GM19468 (cell line): ENCODE measurements at regions not wholly inside any gene's neighbourhood (a gene's known extent, or its start where the extent isn't known, plus 50 kb on each side); places are given as distances from the start of the nearest gene placed in this dataset.

Source experiments
- ATAC-seq: cut with Tn5 transposase; IDR thresholded peaks from one replicate; pipeline ENCODE4 v1.9.1; 2021; ENCODE audit warnings: mild to moderate bottlenecking, moderate library complexity, moderate number of reproducible peaks; ENCODE audit not compliant: unreplicated experiment; ENCODE audit errors: extremely low read depth

DNA sequence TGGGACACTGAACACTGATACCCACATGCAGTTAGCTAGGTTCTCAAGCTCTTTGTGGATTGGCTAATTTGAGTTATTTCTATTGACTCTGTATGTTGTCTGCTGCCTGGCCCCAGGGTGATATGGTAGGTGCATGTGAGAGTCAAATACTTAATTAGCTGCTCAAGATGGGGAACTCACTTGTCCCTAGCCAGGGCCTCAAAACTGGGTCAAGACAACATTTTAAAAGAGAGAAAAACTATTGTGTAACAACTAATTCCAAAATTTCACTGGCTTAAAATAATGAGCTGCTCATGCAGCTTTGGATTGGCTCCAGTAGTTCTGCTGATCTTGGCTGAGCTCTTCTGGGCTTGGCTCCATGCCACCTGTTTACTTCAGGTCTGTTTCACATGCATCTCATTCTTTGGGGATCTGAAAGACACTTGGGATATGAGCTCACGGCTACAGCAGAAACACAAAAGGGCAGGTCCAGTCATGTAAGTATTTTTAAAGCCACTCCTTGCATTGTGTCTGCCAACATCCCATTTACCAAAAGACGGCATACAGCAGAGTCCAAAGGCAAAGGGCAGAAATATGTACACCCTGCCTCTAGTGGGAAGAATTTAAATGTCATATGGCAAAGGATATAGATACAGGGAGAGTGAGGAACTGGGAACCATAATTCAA, 716.8 kb downstream of the SUCLG1 start:
- no peak for ATAC-seq

DNA sequence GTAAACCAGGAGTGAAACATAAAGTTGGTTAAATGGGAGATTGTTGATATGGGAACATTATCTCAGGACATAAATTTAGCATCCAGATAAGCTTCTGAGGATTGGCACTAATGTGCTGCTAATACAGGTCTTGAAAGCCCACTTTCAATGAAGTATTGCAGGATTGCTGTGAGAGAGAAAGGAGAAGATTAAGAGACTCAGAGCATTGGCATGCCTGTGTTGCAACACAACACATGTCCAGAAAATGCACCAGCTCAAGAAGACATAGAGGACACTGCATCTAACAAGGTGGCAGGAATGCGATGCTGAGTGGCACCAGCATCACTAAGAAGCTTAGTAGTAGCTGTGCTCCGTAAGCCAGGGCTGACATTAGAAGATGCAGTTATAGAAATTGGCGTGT, 728.9 kb downstream of the SUCLG1 start:
- no peak for ATAC-seq

DNA sequence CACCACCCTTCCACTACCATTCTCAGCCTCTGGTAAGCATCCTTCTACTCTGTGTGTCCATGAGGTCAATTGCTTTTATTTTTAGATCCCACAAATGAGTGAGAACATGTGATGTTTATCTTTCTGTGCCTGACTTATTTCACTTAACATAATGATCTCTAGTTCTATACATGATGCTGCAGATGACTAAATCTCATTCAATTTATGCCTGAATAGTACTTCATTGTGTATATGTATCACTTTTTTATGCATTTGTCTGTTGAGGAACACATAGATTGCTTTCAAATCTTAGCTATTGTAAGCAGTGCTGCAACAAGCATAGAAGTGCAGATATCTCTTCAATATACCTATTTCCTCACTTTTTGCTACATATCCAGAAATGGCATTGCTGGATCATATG, 733.3 kb downstream of the SUCLG1 start:
- ATAC-seq = no peak

- no peak for ATAC-seq
These were observed 753.9 kb downstream of the SUCLG1 start for GRCh38 chr2:83705146-83705545.

GRCh38 chr2:83703598-83703997, 755.5 kb downstream of the SUCLG1 start:
- no peak for ATAC-seq

DNA sequence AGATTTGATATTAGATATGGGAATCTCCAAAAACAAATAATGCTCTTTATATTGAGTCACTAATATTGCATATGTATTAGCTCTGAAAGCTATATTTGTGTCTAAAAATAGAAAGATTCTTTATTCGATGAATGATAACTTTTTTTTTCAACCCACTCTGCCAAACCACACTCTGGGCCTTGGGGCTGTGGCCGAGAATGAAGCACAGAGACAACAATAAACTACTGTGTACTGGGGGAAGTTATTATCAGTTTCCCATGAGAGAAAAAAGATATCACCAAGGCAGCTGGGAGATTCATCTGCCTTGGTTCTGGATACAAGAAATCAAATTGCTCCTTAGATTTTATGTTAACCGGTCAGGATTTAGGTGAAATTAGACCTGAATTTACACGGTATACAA, 762.2 kb downstream of the SUCLG1 start:
- ATAC-seq = no peak

GRCh38 chr2:83695530-83695929, 763.5 kb downstream of the SUCLG1 start:
- ATAC-seq = no peak

GRCh38 chr2:83695037-83695436, 764.0 kb downstream of the SUCLG1 start:
- no peak for ATAC-seq

DNA sequence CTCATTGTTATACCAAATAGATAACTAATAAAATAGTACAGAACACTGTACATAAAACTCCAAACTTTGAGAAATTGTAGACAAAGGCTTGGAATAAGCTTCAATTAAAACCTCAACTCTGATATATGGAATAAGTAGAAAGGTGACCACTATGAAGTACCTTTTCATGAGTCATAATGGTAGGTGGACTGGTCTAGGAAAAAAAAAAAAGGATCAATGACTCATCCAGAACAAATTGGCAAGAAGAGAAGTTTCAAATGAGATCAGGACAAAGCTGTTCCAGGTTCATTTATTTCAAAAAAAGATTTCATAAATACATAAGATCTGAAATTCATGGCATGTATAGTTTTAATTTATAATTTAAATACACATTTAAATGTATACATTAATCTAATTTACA, 769.7 kb downstream of the SUCLG1 start:
- ATAC-seq = no peak

GRCh38 chr2:83686863-83687262, 772.2 kb downstream of the SUCLG1 start:
- ATAC-seq = no peak

DNA sequence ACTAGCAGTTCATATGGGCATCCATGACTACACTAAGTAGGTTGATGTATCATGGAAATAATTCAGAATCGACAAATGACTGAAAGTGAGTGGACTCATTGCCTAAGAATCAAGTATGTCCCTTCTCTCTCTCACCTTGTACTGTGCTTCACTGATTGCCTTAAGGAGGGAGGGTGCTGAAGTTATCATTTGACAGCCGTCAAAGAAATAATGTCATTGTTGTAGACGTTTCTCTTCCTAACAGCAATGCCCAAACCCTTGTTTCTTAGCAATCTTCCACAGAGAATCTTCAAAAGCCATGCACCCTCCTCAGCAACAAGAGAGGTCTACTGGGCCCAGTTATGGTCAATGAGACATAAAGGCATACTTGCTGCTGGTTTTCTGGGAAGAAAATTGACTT, 785.0 kb downstream of the SUCLG1 start:
- no peak for ATAC-seq

DNA sequence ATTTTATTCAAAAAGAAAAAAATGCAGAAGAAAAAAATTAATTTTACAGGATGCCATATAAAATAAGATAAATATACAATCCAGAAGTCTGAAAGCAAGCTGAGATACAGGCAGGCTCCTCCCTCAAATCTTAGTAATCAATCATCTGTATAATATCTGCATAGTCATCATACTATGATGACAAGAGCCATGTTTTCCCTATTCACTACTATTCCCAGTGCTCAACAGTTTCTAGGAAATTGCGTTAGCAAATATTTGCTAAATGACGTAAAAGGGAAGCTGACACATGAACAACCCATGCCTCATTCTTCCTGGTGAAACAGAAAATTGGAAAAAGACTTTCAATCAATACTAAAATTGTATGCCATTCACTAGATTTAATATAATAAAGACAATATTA, 793.2 kb downstream of the SUCLG1 start:
- ATAC-seq = no peak

DNA sequence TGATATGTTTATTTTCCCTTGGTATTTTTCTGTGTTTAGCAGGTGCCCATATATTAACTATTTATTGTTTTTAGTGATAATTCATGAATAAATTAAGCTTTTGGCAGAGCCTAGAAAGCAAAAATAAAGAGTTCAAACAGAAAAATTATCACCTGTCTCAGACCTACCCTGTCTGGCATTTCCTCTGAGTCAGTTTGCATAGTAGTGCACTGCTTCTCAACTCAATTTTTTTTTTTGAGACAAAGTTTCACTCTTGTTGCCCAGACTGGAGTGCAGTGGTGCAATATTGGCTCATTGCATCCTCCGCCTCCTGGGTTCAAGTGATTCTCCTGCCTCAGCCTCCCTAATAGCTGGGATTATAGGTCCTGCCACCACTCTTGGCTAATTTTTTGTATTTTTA, 793.9 kb downstream of the SUCLG1 start:
- ATAC-seq = no peak

GRCh38 chr2:83661711-83662110, 797.4 kb downstream of the SUCLG1 start:
- no peak for ATAC-seq

DNA sequence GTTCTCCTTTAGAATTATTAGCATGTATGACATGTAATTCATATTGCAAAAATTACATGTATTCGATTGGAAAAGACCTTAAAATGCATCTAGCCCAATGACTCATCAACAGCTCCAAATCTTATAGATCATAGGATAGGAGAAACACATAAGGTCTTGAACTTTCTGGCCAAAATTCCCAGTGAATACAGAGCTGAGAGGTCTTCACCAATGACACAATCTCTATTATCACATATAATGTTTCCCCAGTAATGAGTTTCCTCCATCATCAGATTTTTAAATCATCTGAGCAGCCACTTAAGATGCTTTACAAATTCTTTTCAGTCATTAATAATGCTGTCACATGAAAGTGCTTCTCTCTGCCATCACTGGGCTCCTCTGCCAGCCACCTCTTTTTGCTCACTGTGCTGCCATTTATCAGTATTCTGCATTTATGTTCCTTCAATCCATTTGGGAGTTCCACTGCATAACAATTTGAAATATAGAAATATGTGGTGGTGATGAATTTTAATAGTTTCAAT, 804.9 kb downstream of the SUCLG1 start:
- ATAC-seq = no peak

- no peak for ATAC-seq
These were observed 808.2 kb downstream of the SUCLG1 start for GRCh38 chr2:83650898-83651297.

- ATAC-seq = no peak
These were observed 808.9 kb downstream of the SUCLG1 start for GRCh38 chr2:83650161-83650560.

DNA sequence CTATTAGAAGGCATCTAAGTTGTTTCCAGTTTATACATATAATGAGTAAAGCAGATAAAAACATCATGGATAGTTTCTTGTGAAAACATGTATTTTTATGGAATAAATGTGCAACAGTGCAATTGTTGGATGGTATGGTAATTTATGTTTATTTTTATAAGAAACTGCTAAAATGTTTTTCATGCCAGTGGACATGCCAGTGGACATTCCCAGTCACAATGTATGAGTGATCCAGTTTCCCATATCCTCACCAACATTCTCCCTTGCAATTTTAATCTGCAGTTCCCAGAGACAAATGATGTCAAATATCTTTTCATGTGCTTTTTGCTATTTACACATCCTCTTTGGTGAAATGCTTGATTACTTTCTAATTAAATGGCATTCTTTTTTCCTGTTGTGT, 818.6 kb downstream of the SUCLG1 start:
- ATAC-seq = no peak

DNA sequence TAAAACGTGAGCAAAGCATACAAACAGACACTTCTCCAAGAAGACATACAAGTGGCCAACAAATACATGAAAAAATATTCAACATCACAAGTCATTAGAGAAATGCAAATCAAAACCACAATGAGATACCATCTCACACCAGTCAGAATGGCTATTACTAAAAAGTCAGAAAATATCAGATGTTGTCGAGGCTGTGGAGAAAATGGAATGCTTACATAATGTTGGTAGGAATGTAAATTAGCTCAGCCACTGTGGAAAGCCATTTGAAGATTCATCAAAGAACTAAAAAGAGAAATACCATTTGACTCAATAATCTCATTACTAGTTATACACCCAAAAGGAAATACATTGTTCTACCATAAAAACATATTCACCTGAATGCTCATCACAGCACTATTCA, 825.7 kb downstream of the SUCLG1 start:
- no peak for ATAC-seq

DNA sequence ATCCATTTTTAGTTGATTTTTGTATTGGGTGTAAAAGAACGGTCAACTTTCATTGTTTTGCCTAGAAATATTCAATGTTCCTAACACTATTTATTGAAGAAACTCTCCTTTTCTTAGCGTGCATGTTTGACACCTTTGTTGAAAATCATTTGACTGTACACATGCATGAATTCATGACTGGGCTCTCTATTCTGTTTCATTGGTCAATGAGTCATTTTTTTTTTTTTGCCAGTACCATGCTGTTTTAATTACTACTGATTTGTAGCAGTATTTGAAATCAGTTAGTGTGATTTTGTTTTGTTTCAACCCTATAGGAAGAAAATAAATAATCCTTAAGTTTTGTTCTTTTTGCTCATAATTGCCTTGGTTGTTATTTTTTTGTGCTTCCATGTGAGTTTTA, 828.7 kb downstream of the SUCLG1 start:
- no peak for ATAC-seq

DNA sequence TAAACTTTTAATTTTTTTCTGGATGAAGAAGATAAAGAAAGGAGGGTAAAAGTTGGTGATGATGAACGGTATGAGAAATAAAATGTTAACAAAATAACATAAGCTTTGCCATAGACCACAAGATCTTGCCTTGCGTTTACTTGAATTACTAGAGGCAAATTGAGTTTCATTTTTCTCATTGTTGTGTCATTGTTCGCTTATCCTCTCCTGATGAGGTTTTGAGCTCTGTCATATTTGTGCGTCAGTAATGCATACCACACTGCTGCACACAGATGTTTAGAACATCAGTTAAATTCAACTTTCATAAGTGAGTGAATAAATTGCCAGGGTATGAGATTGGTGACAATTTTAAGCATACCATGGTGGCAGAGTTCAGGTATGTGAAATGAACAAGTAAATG, 843.6 kb downstream of the SUCLG1 start:
- no peak for ATAC-seq

GRCh38 chr2:83613178-83613577, 845.9 kb downstream of the SUCLG1 start:
- ATAC-seq = no peak
